HEK293 (cell line): ENCODE measurements at regions not wholly inside any gene's neighbourhood (a gene's known extent, or its start where the extent isn't known, plus 50 kb on each side); places are given as distances from the start of the nearest gene placed in this dataset.

Experiments used
- CTCF ChIA-PET: fragments of 350-600 bp; formaldehyde crosslinking; extraction: SDS; loops from one replicate; lab custom pipeline; 2021; ENCODE audit warnings: antibody characterized with exemption; lab: Yijun Ruan, JAX
- POLR2A ChIA-PET: fragments of 300-600 bp; formaldehyde crosslinking; extraction: SDS; loops from one replicate; lab custom pipeline; 2020; ENCODE audit warnings: antibody characterized with exemption, inconsistent platforms; lab: Yijun Ruan, JAX
- H3K27ac ChIP-seq: fragments of 200-500 bp; sonication (Bioruptor generic); 2 replicates; pipeline ENCODE4 v1.5.1; 2014; ENCODE audit warnings: low read depth, low read length, control low read depth, inconsistent platforms; ENCODE audit errors: extremely low read depth
- H3K36me3 ChIP-seq, 2 experiments: fragments of 200-500 bp in 1 of 2; sonication (Bioruptor generic) in 1 of 2; 1 replicate in 1 of 2; 2 replicates in 1 of 2; pipeline ENCODE4 v1.5.1; 2014 to 2017; ENCODE audit warnings: inconsistent platforms in 2 of 2, low read length in 2 of 2; ENCODE audit not compliant: control insufficient read depth in 2 of 2, insufficient read depth in 1 of 2
- H3K4me1 ChIP-seq: fragments of 200-500 bp; sonication (Bioruptor generic); 2 replicates; pipeline ENCODE4 v1.5.1; 2014; ENCODE audit warnings: mild to moderate bottlenecking, low read length, inconsistent platforms; ENCODE audit not compliant: control insufficient read depth, insufficient read depth
- H3K4me3 ChIP-seq: 2 replicates; pipeline ENCODE4 v1.5.1; 2011; ENCODE audit warnings: low read depth, mild to moderate bottlenecking, control low read depth, low read length, moderate library complexity
- H3K9me3 ChIP-seq: fragments of 200-500 bp; sonication (Bioruptor generic); 2 replicates; pipeline ENCODE4 v1.5.1; 2014; ENCODE audit warnings: low read depth, low read length, inconsistent platforms; ENCODE audit not compliant: control insufficient read depth, insufficient read depth
- HOXC10 ChIP-seq: sonication (generic); formaldehyde crosslinking; IDR thresholded peaks from 2 replicates; pipeline ENCODE4 v1.8.1; 2023; ENCODE audit warnings: mild to moderate bottlenecking, missing genetic modification reagents
- MYNN ChIP-seq: fragments of 450-650 bp; formaldehyde crosslinking; IDR thresholded peaks from 2 replicates; pipeline ENCODE4 v1.5.1; 2016; ENCODE audit warnings: missing biosample characterization, missing genetic modification characterization, borderline replicate concordance
- OSR2 ChIP-seq: fragments of 450-650 bp; formaldehyde crosslinking; IDR thresholded peaks from 2 replicates; pipeline ENCODE4 v1.5.1; 2016; ENCODE audit warnings: missing biosample characterization, missing genetic modification characterization
- SP2 ChIP-seq: fragments of 450-650 bp; formaldehyde crosslinking; IDR thresholded peaks from 2 replicates; pipeline ENCODE4 v1.5.1; 2016; ENCODE audit warnings: missing biosample characterization, missing genetic modification characterization
- TRIM28 ChIP-seq: IDR thresholded peaks from 2 replicates; pipeline ENCODE4 v1.6.1; 2011; ENCODE audit warnings: low read length, control low read depth, borderline replicate concordance
- ZFP3 ChIP-seq: fragments of 450-650 bp; formaldehyde crosslinking; IDR thresholded peaks from 2 replicates; pipeline ENCODE4 v1.5.1; 2016; ENCODE audit warnings: low read depth, missing biosample characterization, missing genetic modification characterization
- ZNF114 ChIP-seq: fragments of 450-650 bp; formaldehyde crosslinking; IDR thresholded peaks from 2 replicates; pipeline ENCODE4 v1.5.0; 2017; ENCODE audit warnings: missing biosample characterization, missing genetic modification characterization
- ZNF121 ChIP-seq: fragments of 450-650 bp; formaldehyde crosslinking; IDR thresholded peaks from 2 replicates; pipeline ENCODE4 v1.5.1; 2016; ENCODE audit warnings: missing biosample characterization, missing genetic modification characterization
- ZNF133 ChIP-seq: fragments of 450-650 bp; formaldehyde crosslinking; IDR thresholded peaks from 2 replicates; pipeline ENCODE4 v1.5.1; 2016; ENCODE audit warnings: missing biosample characterization, missing genetic modification characterization
- ZNF23 ChIP-seq: fragments of 450-650 bp; formaldehyde crosslinking; IDR thresholded peaks from 2 replicates; pipeline ENCODE4 v1.5.1; 2016; ENCODE audit warnings: missing biosample characterization, missing genetic modification characterization, borderline replicate concordance
- ZNF302 ChIP-seq: fragments of 450-650 bp; formaldehyde crosslinking; IDR thresholded peaks from 2 replicates; pipeline ENCODE4 v1.5.1; 2016; ENCODE audit warnings: missing biosample characterization, missing genetic modification characterization, low read depth
- ZNF324 ChIP-seq: fragments of 450-650 bp; formaldehyde crosslinking; IDR thresholded peaks from 2 replicates; pipeline ENCODE4 v1.5.1; 2016; ENCODE audit warnings: missing biosample characterization, missing genetic modification characterization
- ZNF335 ChIP-seq: fragments of 450-650 bp; formaldehyde crosslinking; conservative IDR thresholded peaks from 2 replicates; pipeline ENCODE4 v1.5.1; 2016; ENCODE audit warnings: missing biosample characterization, missing genetic modification characterization
- ZNF37A ChIP-seq: fragments of 450-650 bp; IDR thresholded peaks from 2 replicates; pipeline ENCODE4 v1.5.1; 2018; ENCODE audit warnings: missing biosample characterization, missing genetic modification characterization
- ZNF433 ChIP-seq: fragments of 450-650 bp; formaldehyde crosslinking; IDR thresholded peaks from 2 replicates; pipeline ENCODE4 v1.5.1; 2016; ENCODE audit warnings: missing biosample characterization, missing genetic modification characterization, low read depth
- ZNF473 ChIP-seq: fragments of 450-650 bp; formaldehyde crosslinking; IDR thresholded peaks from 2 replicates; pipeline ENCODE4 v1.5.1; 2017; ENCODE audit warnings: missing biosample characterization, missing genetic modification characterization
- ZNF596 ChIP-seq: fragments of 450-650 bp; IDR thresholded peaks from 2 replicates; pipeline ENCODE4 v1.5.0; 2018; ENCODE audit warnings: missing biosample characterization, mild to moderate bottlenecking, missing genetic modification characterization, moderate library complexity
- ZNF610 ChIP-seq: fragments of 450-650 bp; formaldehyde crosslinking; IDR thresholded peaks from 2 replicates; pipeline ENCODE4 v1.5.1; 2016; ENCODE audit warnings: missing biosample characterization, missing genetic modification characterization, borderline replicate concordance
- ZNF701 ChIP-seq: fragments of 450-650 bp; formaldehyde crosslinking; IDR thresholded peaks from 2 replicates; pipeline ENCODE4 v1.5.1; 2016; ENCODE audit warnings: missing biosample characterization, missing genetic modification characterization
- ZNF707 ChIP-seq: fragments of 450-650 bp; formaldehyde crosslinking; IDR thresholded peaks from 2 replicates; pipeline ENCODE4 v1.5.1; 2016; ENCODE audit warnings: missing biosample characterization, missing genetic modification characterization
- ZNF837 ChIP-seq: fragments of 450-650 bp; formaldehyde crosslinking; IDR thresholded peaks from 2 replicates; pipeline ENCODE4 v1.5.1; 2016; ENCODE audit warnings: missing biosample characterization, missing genetic modification characterization
- ZNF843 ChIP-seq: fragments of 450-650 bp; formaldehyde crosslinking; IDR thresholded peaks from 2 replicates; pipeline ENCODE4 v1.5.1; 2016; ENCODE audit warnings: missing biosample characterization, missing genetic modification characterization
- TF ChIP-seq, protein P1 (sequence below): fragments of 450-650 bp; formaldehyde crosslinking; IDR thresholded peaks from 2 replicates; pipeline ENCODE4 v1.5.1; 2017; ENCODE audit warnings: missing biosample characterization, missing genetic modification characterization
- TF ChIP-seq, protein P2 (sequence below): fragments of 450-650 bp; formaldehyde crosslinking; IDR thresholded peaks from 2 replicates; pipeline ENCODE4 v1.5.1; 2016; ENCODE audit warnings: missing biosample characterization, missing genetic modification characterization
- TF ChIP-seq, protein P3 (sequence below): fragments of 450-650 bp; formaldehyde crosslinking; IDR thresholded peaks from 2 replicates; pipeline ENCODE4 v1.5.0; 2017; ENCODE audit warnings: missing biosample characterization, missing genetic modification characterization, borderline replicate concordance
- TF ChIP-seq, protein P4 (sequence below): fragments of 450-650 bp; formaldehyde crosslinking; IDR thresholded peaks from 2 replicates; pipeline ENCODE4 v1.5.1; 2016; ENCODE audit warnings: missing biosample characterization, missing genetic modification characterization
- TF ChIP-seq, protein P5 (sequence below): IDR thresholded peaks from 2 replicates; pipeline ENCODE4 v1.6.1; 2011; ENCODE audit warnings: mild to moderate bottlenecking, low read depth, low read length, borderline replicate concordance

DNA sequence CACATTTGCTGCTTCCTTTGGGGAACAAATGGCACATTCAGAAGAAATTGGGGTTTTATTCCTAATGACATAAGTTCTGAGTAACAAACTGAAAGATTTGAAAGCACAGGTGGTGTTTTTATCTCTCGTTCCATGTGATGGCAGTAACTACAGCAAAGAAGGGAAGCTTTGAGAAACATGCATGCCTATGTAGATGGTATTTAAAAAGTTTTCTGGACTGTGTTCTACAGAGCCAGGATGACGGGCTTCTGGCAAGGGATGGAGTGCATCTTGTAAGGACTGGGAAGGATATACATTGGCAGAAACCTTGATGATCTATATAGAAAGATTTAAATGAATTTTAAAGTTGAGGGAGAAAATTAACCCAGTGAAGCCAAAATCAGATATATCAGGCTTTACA, 362.2 kb upstream of the ROPN1 start:
- Histone ChIP-seq H3K9me3 (no peaks in the 10 kb centered on the region), H3K4me3 (no peak overlapping the region), H3K27ac (no peak overlapping the region), H3K36me3 (no peaks in the 10 kb centered on the region), H3K4me1 (no peaks in the 10 kb centered on the region)
- TF ChIP-seq ZNF473 (tag by site-specific recombination) = no peak
- TF ChIP-seq ZNF701 (tag by site-specific recombination) = no peak
- TF ChIP-seq ZNF433 = no peak
- TF ChIP-seq ZNF596 (tag by site-specific recombination) = no peak
- TF ChIP-seq ZNF37A = no peak
- no peak for TF ChIP-seq HOXC10 (CRISPR knock-in tag)
- TF ChIP-seq SP2 = no peak
- TF ChIP-seq, protein P1, sequence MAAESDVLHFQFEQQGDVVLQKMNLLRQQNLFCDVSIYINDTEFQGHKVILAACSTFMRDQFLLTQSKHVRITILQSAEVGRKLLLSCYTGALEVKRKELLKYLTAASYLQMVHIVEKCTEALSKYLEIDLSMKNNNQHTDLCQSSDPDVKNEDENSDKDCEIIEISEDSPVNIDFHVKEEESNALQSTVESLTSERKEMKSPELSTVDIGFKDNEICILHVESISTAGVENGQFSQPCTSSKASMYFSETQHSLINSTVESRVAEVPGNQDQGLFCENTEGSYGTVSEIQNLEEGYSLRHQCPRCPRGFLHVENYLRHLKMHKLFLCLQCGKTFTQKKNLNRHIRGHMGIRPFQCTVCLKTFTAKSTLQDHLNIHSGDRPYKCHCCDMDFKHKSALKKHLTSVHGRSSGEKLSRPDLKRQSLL (tag by site-specific recombination) = no peak
- no peak for TF ChIP-seq ZNF843 (tag by site-specific recombination)
- TF ChIP-seq ZNF837 (tag by site-specific recombination) = no peak
- TF ChIP-seq ZNF707 (tag by site-specific recombination) = no peak
- TF ChIP-seq ZNF302 (tag by site-specific recombination) = no peak
- TF ChIP-seq ZNF114 = no peak
- TF ChIP-seq MYNN (tag by site-specific recombination) = no peak
- no peak for TF ChIP-seq OSR2 (tag by site-specific recombination)
- no peak for TF ChIP-seq ZFP3
- CTCF ChIA-PET = interaction anchor here (7.7 kb wide), 1 partner anchor 113 kb away, joined by 151 read pairs; no protein-coding TSS in a partner anchor
- POLR2A ChIA-PET = no interaction called here

DNA sequence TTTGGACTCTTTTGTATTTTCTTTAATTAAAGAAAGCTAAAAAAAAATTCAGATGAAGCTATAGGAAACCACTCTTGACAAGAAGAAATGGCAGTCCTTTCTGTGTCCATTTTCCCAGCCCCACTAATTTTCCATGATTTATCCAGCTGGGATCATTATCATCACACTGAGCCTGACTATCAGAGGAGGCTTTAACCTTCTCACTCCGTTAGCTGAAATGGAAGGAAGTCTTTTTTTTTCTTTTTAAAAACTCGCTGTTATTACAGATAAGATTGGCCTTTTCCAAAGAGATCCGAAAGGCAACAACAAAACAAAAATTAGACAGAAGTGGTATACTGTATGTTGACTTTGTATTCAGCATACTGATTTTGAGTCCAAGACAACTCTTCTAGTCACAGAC, 366.2 kb upstream of the ROPN1 start:
- no peaks in the 10 kb centered on the region; the same call in 1 of the 2 replicates for H3K4me1 ChIP-seq
- no peaks in the 10 kb centered on the region for H3K36me3 ChIP-seq
- CTCF ChIA-PET = interaction anchor here (0.6 to 2.1 kb wide), 2 partner anchors 110 to 193 kb away, joined by 4 to 5 read pairs; no protein-coding TSS in a partner anchor
- POLR2A ChIA-PET = no interaction called here
- H3K9me3 ChIP-seq = no peaks in the 10 kb centered on the region
- H3K4me3 ChIP-seq = no peak overlapping the region
- no peak overlapping the region for H3K27ac ChIP-seq
- TF ChIP-seq ZNF324 (tag by site-specific recombination) = no peak
- TF ChIP-seq, protein P2, sequence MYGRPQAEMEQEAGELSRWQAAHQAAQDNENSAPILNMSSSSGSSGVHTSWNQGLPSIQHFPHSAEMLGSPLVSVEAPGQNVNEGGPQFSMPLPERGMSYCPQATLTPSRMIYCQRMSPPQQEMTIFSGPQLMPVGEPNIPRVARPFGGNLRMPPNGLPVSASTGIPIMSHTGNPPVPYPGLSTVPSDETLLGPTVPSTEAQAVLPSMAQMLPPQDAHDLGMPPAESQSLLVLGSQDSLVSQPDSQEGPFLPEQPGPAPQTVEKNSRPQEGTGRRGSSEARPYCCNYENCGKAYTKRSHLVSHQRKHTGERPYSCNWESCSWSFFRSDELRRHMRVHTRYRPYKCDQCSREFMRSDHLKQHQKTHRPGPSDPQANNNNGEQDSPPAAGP (tag by site-specific recombination) = no peak
- TF ChIP-seq, protein P3, sequence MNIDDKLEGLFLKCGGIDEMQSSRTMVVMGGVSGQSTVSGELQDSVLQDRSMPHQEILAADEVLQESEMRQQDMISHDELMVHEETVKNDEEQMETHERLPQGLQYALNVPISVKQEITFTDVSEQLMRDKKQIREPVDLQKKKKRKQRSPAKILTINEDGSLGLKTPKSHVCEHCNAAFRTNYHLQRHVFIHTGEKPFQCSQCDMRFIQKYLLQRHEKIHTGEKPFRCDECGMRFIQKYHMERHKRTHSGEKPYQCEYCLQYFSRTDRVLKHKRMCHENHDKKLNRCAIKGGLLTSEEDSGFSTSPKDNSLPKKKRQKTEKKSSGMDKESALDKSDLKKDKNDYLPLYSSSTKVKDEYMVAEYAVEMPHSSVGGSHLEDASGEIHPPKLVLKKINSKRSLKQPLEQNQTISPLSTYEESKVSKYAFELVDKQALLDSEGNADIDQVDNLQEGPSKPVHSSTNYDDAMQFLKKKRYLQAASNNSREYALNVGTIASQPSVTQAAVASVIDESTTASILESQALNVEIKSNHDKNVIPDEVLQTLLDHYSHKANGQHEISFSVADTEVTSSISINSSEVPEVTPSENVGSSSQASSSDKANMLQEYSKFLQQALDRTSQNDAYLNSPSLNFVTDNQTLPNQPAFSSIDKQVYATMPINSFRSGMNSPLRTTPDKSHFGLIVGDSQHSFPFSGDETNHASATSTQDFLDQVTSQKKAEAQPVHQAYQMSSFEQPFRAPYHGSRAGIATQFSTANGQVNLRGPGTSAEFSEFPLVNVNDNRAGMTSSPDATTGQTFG = no peak
- TF ChIP-seq, protein P4, sequence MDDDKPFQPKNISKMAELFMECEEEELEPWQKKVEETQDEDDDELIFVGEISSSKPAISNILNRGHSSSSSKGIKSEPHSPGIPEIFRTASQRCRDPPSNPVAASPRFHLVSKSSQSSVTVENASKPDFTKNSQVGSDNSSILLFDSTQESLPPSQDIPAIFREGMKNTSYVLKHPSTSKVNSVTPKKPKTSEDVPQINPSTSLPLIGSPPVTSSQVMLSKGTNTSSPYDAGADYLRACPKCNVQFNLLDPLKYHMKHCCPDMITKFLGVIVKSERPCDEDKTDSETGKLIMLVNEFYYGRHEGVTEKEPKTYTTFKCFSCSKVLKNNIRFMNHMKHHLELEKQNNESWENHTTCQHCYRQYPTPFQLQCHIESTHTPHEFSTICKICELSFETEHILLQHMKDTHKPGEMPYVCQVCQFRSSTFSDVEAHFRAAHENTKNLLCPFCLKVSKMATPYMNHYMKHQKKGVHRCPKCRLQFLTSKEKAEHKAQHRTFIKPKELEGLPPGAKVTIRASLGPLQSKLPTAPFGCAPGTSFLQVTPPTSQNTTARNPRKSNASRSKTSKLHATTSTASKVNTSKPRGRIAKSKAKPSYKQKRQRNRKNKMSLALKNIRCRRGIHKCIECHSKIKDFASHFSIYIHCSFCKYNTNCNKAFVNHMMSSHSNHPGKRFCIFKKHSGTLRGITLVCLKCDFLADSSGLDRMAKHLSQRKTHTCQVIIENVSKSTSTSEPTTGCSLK (tag by site-specific recombination) = no peak
- TF ChIP-seq, protein P5, sequence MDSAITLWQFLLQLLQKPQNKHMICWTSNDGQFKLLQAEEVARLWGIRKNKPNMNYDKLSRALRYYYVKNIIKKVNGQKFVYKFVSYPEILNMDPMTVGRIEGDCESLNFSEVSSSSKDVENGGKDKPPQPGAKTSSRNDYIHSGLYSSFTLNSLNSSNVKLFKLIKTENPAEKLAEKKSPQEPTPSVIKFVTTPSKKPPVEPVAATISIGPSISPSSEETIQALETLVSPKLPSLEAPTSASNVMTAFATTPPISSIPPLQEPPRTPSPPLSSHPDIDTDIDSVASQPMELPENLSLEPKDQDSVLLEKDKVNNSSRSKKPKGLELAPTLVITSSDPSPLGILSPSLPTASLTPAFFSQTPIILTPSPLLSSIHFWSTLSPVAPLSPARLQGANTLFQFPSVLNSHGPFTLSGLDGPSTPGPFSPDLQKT = no peak
- no peak for TF ChIP-seq ZNF121
- no peak for TF ChIP-seq ZNF23 (tag by site-specific recombination)
- no peak for TF ChIP-seq ZNF335 (tag by site-specific recombination)
- no peak for TF ChIP-seq ZNF133 (tag by site-specific recombination)
- no peak for TF ChIP-seq ZNF610 (tag by site-specific recombination)
- no peak for TF ChIP-seq TRIM28
- TF ChIP-seq, all 188 proteins: peak for 0
